ENCODE measurements at regions not wholly inside any gene's neighbourhood (a gene's known extent, or its start where the extent isn't known, plus 50 kb on each side); places are given as distances from the start of the nearest gene placed in this dataset.

- H3K4me3 ChIP-seq (ENCODE audit: extremely low read depth in 1 of 4, insufficient read depth in 2 of 4, low read depth in 3 of 4, low read length in 4 of 4) = no peak overlapping the region
- H3K4me2 ChIP-seq (ENCODE audit: insufficient read depth in 1 of 2, low read depth in 2 of 2, low read length in 2 of 2) = no peak overlapping the region
- no peak overlapping the region for H2BK5ac ChIP-seq (ENCODE audit: low read depth, low read length)
- no peaks in the 10 kb centered on the region for H3K79me1 ChIP-seq (ENCODE audit: low read depth, low read length)
- peaks cover 0 to 8% (median under 1%) of the 10 kb centered on the region in 4 experiments; a peak in 1 of 7 replicates for H3K4me1 ChIP-seq (replicated peaks in 1 of 4; ENCODE audit: control insufficient read depth in 3 of 4, insufficient read depth in 4 of 4, low read length in 3 of 4)
- ChIA-PET CTCF (ENCODE audit: partially characterized antibody) (interaction anchor here (0.6 to 1.5 kb wide), 5 partner anchors 9 to 138 kb away, joined by 3 to 4 read pairs (median 4); no protein-coding TSS in a partner anchor), POLR2A (ENCODE audit: partially characterized antibody) (no interaction called here)
- no peaks in the 10 kb centered on the region for H4K20me1 ChIP-seq (replicated peaks in 1 of 2; ENCODE audit: control insufficient read depth in 1 of 2, insufficient read depth in 2 of 2, low read length in 2 of 2)
- WGBS, 2 experiments (ENCODE audit: extremely low coverage in 1 of 2, insufficient coverage in 1 of 2, insufficient read length in 1 of 2, insufficient replicate concordance in 2 of 2, low coverage in 1 of 2, low lambda C conversion rate in 2 of 2, missing lambda C conversion rate in 1 of 2) = 84% methylated on average over 6 of the region's 6 CpGs; no CpG with 5 or more reads in 1 of the 2 experiments
- H2BK120ac ChIP-seq (replicated peaks; ENCODE audit: low read depth, low read length) = no peak overlapping the region
- H2BK15ac ChIP-seq (ENCODE audit: low read length) = no peak overlapping the region
- H2AFZ ChIP-seq (ENCODE audit: low read length) = no peak overlapping the region
- no peak overlapping the region for H3K23ac ChIP-seq (ENCODE audit: insufficient read length)
- no peaks in the 10 kb centered on the region for H3K79me2 ChIP-seq (ENCODE audit: control insufficient read depth in 1 of 2, insufficient read depth in 2 of 2, low read length in 2 of 2)
- no peaks in the 10 kb centered on the region for H3K36me3 ChIP-seq (ENCODE audit: control insufficient read depth in 2 of 4, insufficient read depth in 4 of 4, low read length in 3 of 4)
- H3K9ac ChIP-seq (replicated peaks in 1 of 4; ENCODE audit: extremely low read depth in 1 of 4, low read depth in 3 of 4, low read length in 3 of 4) = no peak overlapping the region
- no peaks in the 10 kb centered on the region for H3K23me2 ChIP-seq (ENCODE audit: low read depth, low read length)
- H3K27me3 ChIP-seq (replicated peaks in 1 of 4; ENCODE audit: control insufficient read depth in 3 of 4, extremely low read depth in 1 of 4, insufficient read depth in 3 of 4, low read length in 3 of 4) = no peaks in the 10 kb centered on the region
- no peak overlapping the region for H4K8ac ChIP-seq (ENCODE audit: extremely low read depth, insufficient read depth, low read length)
- no peak overlapping the region for H4K5ac ChIP-seq (ENCODE audit: insufficient read length, low read depth, low read length)
- no peak overlapping the region for H2BK20ac ChIP-seq (ENCODE audit: low read length)
- H3K14ac ChIP-seq (ENCODE audit: insufficient read length) = no peak overlapping the region
- H3K4ac ChIP-seq (replicated peaks; ENCODE audit: insufficient read length, low read depth, low read length) = no peak overlapping the region
- no peak overlapping the region for H4K91ac ChIP-seq (replicated peaks; ENCODE audit: insufficient read length, low read length)
- no peak overlapping the region for H3K56ac ChIP-seq (replicated peaks; ENCODE audit: insufficient read length, low read depth, low read length)
- FAIRE-seq = no peak
- H3K27ac ChIP-seq (ENCODE audit: low read depth, low read length) = no peak overlapping the region
- no peak overlapping the region for H3K18ac ChIP-seq (ENCODE audit: extremely low read depth, low read length)
- H2AK5ac ChIP-seq (ENCODE audit: low read depth, low read length) = no peak overlapping the region
- DNase-seq (ENCODE audit: low read depth in 1 of 2, low spot score in 2 of 2) = no peak
- H2BK12ac ChIP-seq (ENCODE audit: low read depth, low read length) = no peak overlapping the region
- no peaks in the 10 kb centered on the region for H3K9me3 ChIP-seq (ENCODE audit: insufficient read depth in 2 of 2, low read depth in 1 of 2, low read length in 1 of 2)
- TF ChIP-seq CEBPB (IDR thresholded peaks at IDR 0.05; ENCODE audit: low read depth, low read length) (no peak), SIN3A (conservative IDR thresholded peaks at IDR 0.05 in 1 of 2, IDR thresholded peaks at IDR 0.05 in 1 of 2; ENCODE audit: low read depth in 1 of 2, low read length in 2 of 2) (no peak), CBX8 (IDR thresholded peaks at IDR 0.05; ENCODE audit: borderline replicate concordance, low read depth, low read length) (no peak), FOSL1 (IDR thresholded peaks at IDR 0.05; ENCODE audit: insufficient read depth, low read depth, low read length) (no peak), CTBP2 (IDR thresholded peaks at IDR 0.05; ENCODE audit: borderline replicate concordance, insufficient read depth, insufficient read length, low read length) (no peak), JUN (IDR thresholded peaks at IDR 0.05; ENCODE audit: low read depth, low read length) (no peak), E2F6 (IDR thresholded peaks at IDR 0.05) (no peak), SUZ12 (IDR thresholded peaks at IDR 0.05; ENCODE audit: low read length) (no peak), TAF1 (IDR thresholded peaks at IDR 0.05; ENCODE audit: low read depth, low read length) (no peak), USF2 (IDR thresholded peaks at IDR 0.05; ENCODE audit: low read length) (no peak)
Measured at GRCh38 chr14:61631045-61631687, 64.1 kb upstream of the HIF1A start.

All from H1 (cell line).